WERI-Rb-1 (cell line): ENCODE measurements at regions not wholly inside any gene's neighbourhood (a gene's known extent, or its start where the extent isn't known, plus 50 kb on each side); places are given as distances from the start of the nearest gene placed in this dataset.

Source experiments
- DNase-seq: peaks from one replicate; pipeline ENCODE4 v3.0.0-alpha.2; 2020
- H3K27ac ChIP-seq: fragments of 250-450 bp; sonication (Bioruptor Pico); 2 replicates; pipeline ENCODE4 v1.5.1; 2020; ENCODE audit warnings: mild to moderate bottlenecking, moderate library complexity
- H3K27me3 ChIP-seq: fragments of 250-450 bp; sonication (Bioruptor Pico); 2 replicates; pipeline ENCODE4 v1.5.1; 2021; ENCODE audit warnings: mild to moderate bottlenecking, low read depth, moderate library complexity; ENCODE audit not compliant: insufficient read depth, severe bottlenecking
- H3K36me3 ChIP-seq: fragments of 250-450 bp; sonication (Bioruptor Pico); 2 replicates; pipeline ENCODE4 v1.5.1; 2020; ENCODE audit warnings: mild to moderate bottlenecking, moderate library complexity
- H3K4me3 ChIP-seq: 2 replicates; pipeline ENCODE4 v1.5.1; 2011; ENCODE audit warnings: low read depth, mild to moderate bottlenecking, control low read depth, low read length
- H3K9me3 ChIP-seq: fragments of 250-450 bp; sonication (Bioruptor Pico); 2 replicates; pipeline ENCODE4 v1.5.1; 2021; ENCODE audit warnings: mild to moderate bottlenecking, moderate library complexity; ENCODE audit not compliant: severe bottlenecking
- CTCF ChIP-seq: IDR thresholded peaks from 2 replicates; pipeline ENCODE4 v1.5.1; 2011; ENCODE audit warnings: low read depth, mild to moderate bottlenecking, control low read depth, inconsistent platforms, low read length

GRCh38 chr14:83594874-83595273, 1935.1 kb upstream of the FLRT2 start:
- no peak for TF ChIP-seq CTCF
- no peak overlapping the region for H3K4me3 ChIP-seq
- no peak overlapping the region for H3K27ac ChIP-seq
- H3K36me3 ChIP-seq: no peaks in the 10 kb centered on the region
- DNase-seq: no peak
- H3K27me3 ChIP-seq: no peaks in the 10 kb centered on the region
- no peaks in the 10 kb centered on the region for H3K9me3 ChIP-seq

DNA sequence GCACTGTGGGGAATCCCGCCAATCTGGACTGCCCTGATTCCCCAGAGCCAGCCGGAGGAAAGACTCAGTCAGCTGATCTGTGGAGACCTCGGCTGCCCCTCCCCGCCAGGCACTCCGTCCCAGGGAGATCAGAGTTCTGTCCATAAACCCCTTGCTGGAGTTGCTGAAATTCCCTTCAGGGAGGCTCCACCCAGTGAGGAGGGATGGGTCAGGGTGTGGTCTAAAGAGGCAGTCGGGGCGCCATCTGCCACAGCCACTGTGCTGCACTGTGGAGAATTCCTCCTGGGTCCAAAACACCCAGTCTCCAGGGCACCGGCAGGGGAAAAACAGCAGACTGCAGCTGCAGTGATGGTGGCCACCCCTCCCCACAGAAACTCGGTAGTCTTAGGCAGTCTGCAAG, 1922.3 kb upstream of the FLRT2 start:
- Histone ChIP-seq H3K27me3 (no peaks in the 10 kb centered on the region), H3K36me3 (no peaks in the 10 kb centered on the region), H3K27ac (no peak overlapping the region), H3K9me3 (no peaks in the 10 kb centered on the region), H3K4me3 (no peak overlapping the region)
- DNase-seq: no peak
- no peak for TF ChIP-seq CTCF

GRCh38 chr14:83611491-83611890, 1918.5 kb upstream of the FLRT2 start:
- H3K27me3 ChIP-seq: no peaks in the 10 kb centered on the region
- H3K36me3 ChIP-seq: no peaks in the 10 kb centered on the region
- no peaks in the 10 kb centered on the region for H3K9me3 ChIP-seq
- DNase-seq: no peak
- H3K27ac ChIP-seq: no peak overlapping the region
- no peak overlapping the region for H3K4me3 ChIP-seq
- no peak for TF ChIP-seq CTCF

DNA sequence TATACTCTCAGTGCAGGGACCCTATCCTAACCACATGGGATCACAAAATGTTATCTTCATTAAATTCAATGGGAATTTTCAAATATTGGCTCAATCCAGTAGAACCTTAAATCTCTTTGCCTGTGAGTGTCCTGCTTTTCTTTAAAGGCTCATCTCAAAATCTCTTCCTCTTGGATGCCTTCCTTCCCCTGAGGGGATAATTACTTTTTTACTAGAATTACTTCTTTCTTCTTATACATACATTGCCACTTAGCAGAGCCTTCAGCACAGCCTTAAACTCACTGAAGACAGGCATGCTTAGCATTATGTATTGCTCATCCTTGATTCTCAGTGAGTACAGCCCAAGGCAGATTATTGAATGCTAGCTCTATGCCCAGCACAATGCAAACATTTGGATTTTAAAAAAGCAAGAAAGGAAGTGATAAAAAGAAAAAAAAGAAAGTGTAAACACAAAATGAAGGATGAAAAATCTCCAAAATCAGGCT, 1918.0 kb upstream of the FLRT2 start:
- DNase-seq: no peak
- no peaks in the 10 kb centered on the region for H3K9me3 ChIP-seq
- no peak overlapping the region for H3K27ac ChIP-seq
- H3K27me3 ChIP-seq: no peaks in the 10 kb centered on the region
- H3K36me3 ChIP-seq: no peaks in the 10 kb centered on the region
- no peak overlapping the region for H3K4me3 ChIP-seq
- no peak for TF ChIP-seq CTCF

- DNase-seq: no peak
- Histone ChIP-seq H3K27ac (no peak overlapping the region), H3K36me3 (no peaks in the 10 kb centered on the region), H3K27me3 (no peaks in the 10 kb centered on the region), H3K4me3 (no peak overlapping the region), H3K9me3 (no peaks in the 10 kb centered on the region)
- TF ChIP-seq CTCF: no peak
Observed at GRCh38 chr14:83614956-83615355, 1915.0 kb upstream of the FLRT2 start.

- Histone ChIP-seq H3K9me3 (no peaks in the 10 kb centered on the region), H3K27me3 (no peaks in the 10 kb centered on the region), H3K27ac (no peak overlapping the region), H3K36me3 (no peaks in the 10 kb centered on the region), H3K4me3 (no peak overlapping the region)
- no peak for TF ChIP-seq CTCF
- DNase-seq: no peak
Observed at GRCh38 chr14:83624541-83624940, 1905.4 kb upstream of the FLRT2 start.
